ENCODE measurements at regions not wholly inside any gene's neighbourhood (a gene's known extent, or its start where the extent isn't known, plus 50 kb on each side); places are given as distances from the start of the nearest gene placed in this dataset.

DNA sequence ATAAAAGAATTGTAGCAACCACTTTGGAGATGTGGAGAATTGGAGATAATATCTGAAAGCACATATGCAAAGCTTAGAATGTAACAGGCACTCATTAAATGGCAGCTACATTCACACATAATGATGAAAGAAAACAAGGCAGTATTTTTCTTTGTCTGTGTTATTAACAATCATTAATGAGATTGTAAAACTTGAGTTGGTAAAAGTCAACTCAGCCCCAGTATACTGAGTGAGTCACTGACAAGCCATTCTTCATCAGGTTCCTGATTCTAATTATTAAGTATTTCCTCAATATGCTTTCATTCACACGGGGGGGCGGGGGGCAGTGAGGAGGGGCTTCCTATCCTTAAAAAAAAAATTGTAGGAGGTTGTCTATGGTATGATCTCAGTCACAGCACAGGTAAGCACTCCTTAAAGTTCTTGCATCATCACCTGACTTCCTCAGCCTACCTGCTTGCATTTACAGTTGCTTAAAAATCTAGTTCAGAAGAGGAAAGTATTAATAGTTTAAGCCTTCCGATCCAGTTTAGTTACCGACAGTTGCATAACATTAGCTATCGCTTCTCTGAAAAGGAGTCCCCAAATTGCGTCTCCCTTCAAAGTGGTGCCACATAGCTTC, 379.8 kb downstream of the EFNA5 start:
- DNase-seq (ENCODE audit: low spot score), result no peak
- TF ChIP-seq CTCF (IDR thresholded peaks at IDR 0.05; ENCODE audit: extremely low read depth, insufficient read depth, missing control alignments), result no peak
- in situ Hi-C loops (cut with MboI; ENCODE audit: low pct_unique_long_range_greater_than_20kb, low sequenced_read_pairs, unreplicated experiment), result no loop called here

GRCh38 chr5:107289030-107289714, 381.6 kb downstream of the EFNA5 start:
- no peak for TF ChIP-seq CTCF (IDR thresholded peaks at IDR 0.05; ENCODE audit: extremely low read depth, insufficient read depth, missing control alignments)
- peak; percentile 44 for DNase-seq (ENCODE audit: low spot score)
- in situ Hi-C loops (cut with MboI; ENCODE audit: low pct_unique_long_range_greater_than_20kb, low sequenced_read_pairs, unreplicated experiment), result no loop called here

DNA sequence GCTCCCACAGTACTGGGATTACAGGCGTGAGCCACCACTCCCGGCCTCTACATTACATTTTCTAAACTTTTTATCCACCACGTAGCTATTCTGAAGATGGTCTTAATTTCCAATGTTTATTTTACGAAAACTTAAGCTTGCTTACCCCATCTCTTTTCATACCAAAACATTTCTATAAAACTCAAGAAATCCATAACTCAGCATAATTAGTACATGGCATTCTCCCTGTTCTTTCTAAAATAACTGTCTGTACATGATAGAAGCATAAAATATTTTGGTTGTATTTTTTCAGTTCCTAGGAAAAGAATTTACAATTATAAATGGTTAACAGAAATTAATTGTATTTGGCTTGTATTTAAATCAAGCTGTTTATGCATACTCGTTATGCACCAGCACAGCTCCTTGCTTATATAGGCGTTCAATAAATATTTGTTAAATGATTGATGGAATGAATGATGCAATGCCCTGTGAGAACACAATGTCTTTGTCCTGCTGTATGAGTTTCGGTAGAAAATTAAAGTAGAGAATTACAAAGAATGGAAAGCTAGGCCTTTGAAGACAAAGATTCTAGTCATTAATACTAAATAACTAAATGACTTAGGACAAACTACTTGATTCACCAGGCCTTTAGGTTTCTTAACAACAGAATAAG, 384.2 kb downstream of the EFNA5 start:
- in situ Hi-C loops (cut with MboI; ENCODE audit: low pct_unique_long_range_greater_than_20kb, low sequenced_read_pairs, unreplicated experiment), result no loop called here
- TF ChIP-seq CTCF (IDR thresholded peaks at IDR 0.05; ENCODE audit: extremely low read depth, insufficient read depth, missing control alignments), result no peak
- DNase-seq (ENCODE audit: low spot score), result no peak

- DNase-seq (ENCODE audit: low spot score), result no peak
- TF ChIP-seq CTCF (IDR thresholded peaks at IDR 0.05; ENCODE audit: extremely low read depth, insufficient read depth, missing control alignments), result no peak
- in situ Hi-C loops (cut with MboI; ENCODE audit: low pct_unique_long_range_greater_than_20kb, low sequenced_read_pairs, unreplicated experiment), result no loop called here
These were observed 385.0 kb downstream of the EFNA5 start for GRCh38 chr5:107285772-107286171.

- DNase-seq (ENCODE audit: low spot score), result no peak
- in situ Hi-C loops (cut with MboI; ENCODE audit: low pct_unique_long_range_greater_than_20kb, low sequenced_read_pairs, unreplicated experiment), result no loop called here
- TF ChIP-seq CTCF (IDR thresholded peaks at IDR 0.05; ENCODE audit: extremely low read depth, insufficient read depth, missing control alignments), result no peak
These were observed 385.8 kb downstream of the EFNA5 start for GRCh38 chr5:107284822-107285525.

DNA sequence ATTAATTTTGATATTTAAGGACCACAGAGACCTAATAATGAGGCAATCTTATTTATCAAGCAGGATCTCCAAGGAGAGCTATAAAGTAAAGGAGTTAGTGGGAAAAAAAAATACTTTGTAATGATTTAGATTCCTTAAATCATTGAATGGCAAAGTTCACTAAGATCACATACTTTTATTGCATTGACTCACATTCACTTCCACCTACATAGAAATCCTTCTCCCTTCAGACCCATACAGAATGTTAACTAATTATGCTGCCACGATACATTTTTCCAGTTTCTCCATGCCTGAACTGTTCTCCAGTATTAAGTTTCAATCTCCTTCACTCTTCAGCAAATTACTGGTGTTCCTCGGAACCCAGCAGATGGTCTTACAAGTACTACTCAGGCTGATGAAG, 388.7 kb downstream of the EFNA5 start:
- no peak for DNase-seq (ENCODE audit: low spot score)
- in situ Hi-C loops (cut with MboI; ENCODE audit: low pct_unique_long_range_greater_than_20kb, low sequenced_read_pairs, unreplicated experiment), result no loop called here
- TF ChIP-seq CTCF (IDR thresholded peaks at IDR 0.05; ENCODE audit: extremely low read depth, insufficient read depth, missing control alignments), result no peak
